MCF 10A (cell line): ENCODE measurements at regions not wholly inside any gene's neighbourhood (a gene's known extent, or its start where the extent isn't known, plus 50 kb on each side); places are given as distances from the start of the nearest gene placed in this dataset.

ENCODE experiments used
- BruUV-seq: library from RNA; stranded (reverse); fragments of 400-500 nt; replicated peaks from 2 replicates; lab custom pipeline; 2021; lab: Mats Ljungman, UMichigan
- CTCF ChIA-PET: fragments of 300-600 bp; sonication (Branson Sonifier 250); formaldehyde crosslinking; extraction: SDS; loops from one replicate; lab custom pipeline; 2021; ENCODE audit warnings: antibody characterized with exemption, inconsistent platforms; lab: Yijun Ruan, JAX
- POLR2A ChIA-PET: fragments of 300-600, 350-650 bp; sonication (Branson Sonifier 250); formaldehyde crosslinking; extraction: SDS; loops from one replicate; lab custom pipeline; 2020; ENCODE audit warnings: antibody characterized with exemption, inconsistent platforms; lab: Yijun Ruan, JAX
- DNase-seq: peaks from one replicate; pipeline ENCODE4 v3.0.0-alpha.2; 2018; ENCODE audit not compliant: unreplicated experiment
- H3K27ac Mint-ChIP-seq: one replicate; pipeline ENCODE4 v1.8.0; 2022; ENCODE audit warnings: mild to moderate bottlenecking, low read depth, mixed read lengths; ENCODE audit not compliant: unreplicated experiment
- H3K27me3 Mint-ChIP-seq: one replicate; pipeline ENCODE4 v1.8.0; 2022; ENCODE audit warnings: mixed read lengths; ENCODE audit not compliant: insufficient read depth, unreplicated experiment
- H3K36me3 Mint-ChIP-seq: one replicate; pipeline ENCODE4 v1.8.0; 2022; ENCODE audit warnings: mild to moderate bottlenecking, moderate library complexity, mixed read lengths; ENCODE audit not compliant: insufficient read depth, unreplicated experiment
- H3K4me1 Mint-ChIP-seq: one replicate; pipeline ENCODE4 v1.8.0; 2022; ENCODE audit warnings: mixed read lengths; ENCODE audit not compliant: insufficient read depth, unreplicated experiment
- H3K4me3 Mint-ChIP-seq: one replicate; pipeline ENCODE4 v1.8.0; 2022; ENCODE audit warnings: mild to moderate bottlenecking, moderate library complexity, mixed read lengths; ENCODE audit not compliant: unreplicated experiment
- H3K9me3 Mint-ChIP-seq: one replicate; pipeline ENCODE4 v1.8.0; 2022; ENCODE audit warnings: mixed read lengths; ENCODE audit not compliant: unreplicated experiment
- CTCF ChIP-seq: fragments of 200-600 bp; IDR thresholded peaks from one replicate; pipeline ENCODE4 v1.8.0; 2022; ENCODE audit warnings: antibody characterized with exemption, mild to moderate bottlenecking; ENCODE audit not compliant: unreplicated experiment
- intact Hi-C: fragments of 100-400 bp; cut with micrococcal nuclease; formaldehyde crosslinking; loops from 2 replicates; pipeline ENCODE4 v1.14.1; 2022

GRCh38 chr13:38419312-38419873 is 69.7 kb downstream of the UFM1 start:
- Mint-ChIP-seq H3K27ac (no peak overlapping the region), H3K4me3 (no peak overlapping the region), H3K4me1 (no peaks in the 10 kb centered on the region), H3K36me3 (no peaks in the 10 kb centered on the region), H3K27me3 (no peaks in the 10 kb centered on the region), H3K9me3 (no peaks in the 10 kb centered on the region)
- BruUV-seq, result no TSS peak
- intact Hi-C loops, result loop anchor here (5.0 to 10.0 kb wide), 3 partner anchors 72 to 775 kb away; partner anchors contain the start of gene UFM1
- POLR2A ChIA-PET, result interaction anchor here (1.2 kb wide), 1 partner anchor 65 kb away, joined by 3 read pairs; no protein-coding TSS in a partner anchor
- no peak for TF ChIP-seq CTCF
- CTCF ChIA-PET, result interaction anchor here (0.6 to 1.7 kb wide), 2 partner anchors 163 to 453 kb away, joined by 3 to 5 read pairs; no protein-coding TSS in a partner anchor
- DNase-seq, result no peak

DNA sequence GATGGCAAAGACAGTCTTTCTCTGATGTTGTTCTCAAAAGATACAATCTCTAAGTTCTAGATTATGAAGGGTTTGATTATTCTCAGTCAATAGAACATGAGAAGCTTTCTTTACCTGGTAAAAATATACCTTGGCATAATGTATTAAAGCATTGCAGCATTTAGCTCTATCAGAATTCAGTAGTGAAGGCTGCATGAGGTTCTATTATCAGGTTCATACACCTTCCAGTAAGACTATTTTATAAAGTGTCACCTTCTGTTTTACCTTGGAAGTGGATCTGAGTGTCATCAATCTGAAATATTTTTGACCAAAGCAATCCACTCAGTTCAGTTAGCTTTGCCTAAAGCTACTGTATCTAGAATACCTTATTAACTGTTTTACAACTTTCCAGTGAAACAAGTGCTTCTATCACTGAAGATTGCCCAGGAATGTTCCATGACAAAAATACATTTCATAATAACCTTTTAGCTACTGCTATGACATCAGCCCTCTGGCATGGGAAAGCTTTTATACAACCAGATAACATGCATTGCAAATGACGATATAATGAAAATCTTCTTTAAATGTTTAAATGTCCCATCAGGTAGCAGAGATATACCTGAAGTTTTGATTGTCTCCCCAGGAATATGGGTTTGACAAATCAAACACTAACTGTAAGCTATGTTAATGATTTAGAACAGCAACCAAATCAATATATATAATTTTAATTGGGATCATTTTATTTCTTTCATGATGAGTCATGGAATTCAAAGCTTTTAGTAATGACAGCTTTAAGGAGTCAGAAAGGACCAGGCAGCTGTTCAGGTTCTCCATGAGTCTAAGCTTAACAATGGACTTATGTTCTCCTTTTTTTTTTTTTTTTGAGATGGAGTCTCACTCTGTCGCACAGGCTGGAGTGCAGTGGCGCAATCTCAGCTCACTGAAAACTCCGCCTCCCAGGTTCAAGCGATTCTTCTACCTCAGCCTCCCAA is 72.2 kb downstream of the UFM1 start:
- H3K27me3 Mint-ChIP-seq, result no peaks in the 10 kb centered on the region
- intact Hi-C loops, result no loop called here
- BruUV-seq, result no TSS peak
- no peak for TF ChIP-seq CTCF
- H3K36me3 Mint-ChIP-seq, result no peaks in the 10 kb centered on the region
- ChIA-PET CTCF (interaction anchor here (0.6 to 1.1 kb wide), 4 partner anchors 10 to 557 kb away, joined by 3 to 4 read pairs (median 4); no protein-coding TSS in a partner anchor), POLR2A (interaction anchor here (0.9 kb wide), 1 partner anchor 10 kb away, joined by 3 read pairs; no protein-coding TSS in a partner anchor)
- no peak overlapping the region for H3K4me3 Mint-ChIP-seq
- no peaks in the 10 kb centered on the region for H3K9me3 Mint-ChIP-seq
- no peak overlapping the region for H3K27ac Mint-ChIP-seq
- no peaks in the 10 kb centered on the region for H3K4me1 Mint-ChIP-seq
- no peak for DNase-seq

DNA sequence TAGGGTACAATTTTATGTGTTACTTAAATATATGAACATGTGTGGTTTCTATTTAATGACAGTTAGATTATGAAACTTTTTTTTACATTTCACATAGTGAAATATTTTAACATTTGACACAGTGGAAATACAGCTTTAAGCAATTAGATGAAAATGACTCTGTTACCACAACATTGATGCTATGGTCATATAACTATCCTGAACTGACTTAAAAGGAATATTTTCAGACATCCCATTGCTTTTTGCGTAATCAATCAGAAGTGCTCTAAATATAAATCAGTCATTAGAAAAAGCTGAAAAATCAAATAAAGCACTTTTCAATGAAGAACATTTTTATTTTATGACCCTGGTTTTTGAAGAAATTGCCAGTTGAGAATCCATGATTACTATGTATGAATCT is 80.3 kb downstream of the UFM1 start:
- Mint-ChIP-seq H3K27me3 (no peaks in the 10 kb centered on the region), H3K9me3 (no peaks in the 10 kb centered on the region), H3K4me3 (no peak overlapping the region), H3K27ac (no peak overlapping the region), H3K36me3 (no peaks in the 10 kb centered on the region), H3K4me1 (no peaks in the 10 kb centered on the region)
- no peak for TF ChIP-seq CTCF
- ChIA-PET POLR2A (no interaction called here), CTCF (no interaction called here)
- DNase-seq, result no peak
- intact Hi-C loops, result no loop called here
- BruUV-seq, result no TSS peak

DNA sequence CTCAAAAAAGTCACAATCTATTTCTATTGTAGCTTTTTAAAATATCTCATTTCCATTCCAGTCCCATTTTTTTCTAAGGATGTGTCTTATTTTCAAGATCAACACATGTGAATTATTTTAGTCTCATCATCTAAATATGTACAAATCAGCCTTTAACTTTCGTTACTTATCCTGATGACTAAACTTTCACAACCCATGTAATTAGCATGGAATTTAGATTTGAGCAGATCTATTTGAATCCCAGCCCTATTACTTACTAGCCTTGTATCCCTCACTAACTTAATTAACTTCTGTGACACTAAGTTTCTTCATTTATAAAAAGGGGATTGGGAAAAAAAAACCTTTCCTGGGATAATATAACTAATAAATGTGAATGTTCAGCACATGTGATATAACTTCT is 81.1 kb downstream of the UFM1 start:
- no peak overlapping the region for H3K27ac Mint-ChIP-seq
- DNase-seq, result no peak
- no peak for TF ChIP-seq CTCF
- no peaks in the 10 kb centered on the region for H3K4me1 Mint-ChIP-seq
- no peaks in the 10 kb centered on the region for H3K27me3 Mint-ChIP-seq
- BruUV-seq, result no TSS peak
- H3K9me3 Mint-ChIP-seq, result no peaks in the 10 kb centered on the region
- POLR2A ChIA-PET, result no interaction called here
- intact Hi-C loops, result no loop called here
- CTCF ChIA-PET, result interaction anchor here (0.6 kb wide), 1 partner anchor 39 kb away, joined by 3 read pairs; no protein-coding TSS in a partner anchor
- no peak overlapping the region for H3K4me3 Mint-ChIP-seq
- H3K36me3 Mint-ChIP-seq, result no peaks in the 10 kb centered on the region
